AG04450 (cell line): ENCODE measurements at regions not wholly inside any gene's neighbourhood (a gene's known extent, or its start where the extent isn't known, plus 50 kb on each side); places are given as distances from the start of the nearest gene placed in this dataset.
"Not testable (repeated sequence)": the region's sequence is repeated elsewhere in the genome, so short reads cannot be mapped to it uniquely, and the experiment has no call there.

ENCODE experiments used
- CTCF ChIA-PET: fragments of 300-600, 350-600 bp; formaldehyde crosslinking; extraction: SDS; loops from one replicate; lab custom pipeline; 2022; ENCODE audit warnings: antibody characterized with exemption, inconsistent platforms; lab: Charles Lee
- POLR2A ChIA-PET: fragments of 350-600 bp; formaldehyde crosslinking; extraction: SDS; loops from one replicate; lab custom pipeline; 2021; ENCODE audit warnings: antibody characterized with exemption, inconsistent platforms; lab: Yijun Ruan, JAX
- DNase-seq: peaks from one replicate; pipeline ENCODE4 v3.0.0-alpha.2; 2011; ENCODE audit warnings: low read depth, low spot score
- H3K27ac ChIP-seq: one replicate; pipeline ENCODE4 v1.5.1; 2012; ENCODE audit warnings: low read depth, low read length, control low read depth
- H3K27me3 ChIP-seq: one replicate; pipeline ENCODE4 v1.6.0; 2012; ENCODE audit warnings: low read length; ENCODE audit not compliant: control insufficient read depth, insufficient read depth
- H3K4me3 ChIP-seq: 2 replicates; pipeline ENCODE4 v1.5.1; 2011; ENCODE audit warnings: mild to moderate bottlenecking, low read depth, low read length, control low read depth
- H3K9me3 ChIP-seq: 2 replicates; pipeline ENCODE4 v1.5.1; 2012; ENCODE audit warnings: low read length; ENCODE audit not compliant: control insufficient read depth, insufficient read depth
- CTCF ChIP-seq: IDR thresholded peaks from 2 replicates; pipeline ENCODE4 v1.5.1; 2011; ENCODE audit warnings: low read depth, low read length, control low read depth, inconsistent platforms

GRCh38 chr22:27107824-27108223, 450.4 kb downstream of the MIAT start:
- CTCF ChIA-PET, result interaction anchor here (0.6 kb wide), 1 partner anchor 654 kb away, joined by 8 read pairs; no protein-coding TSS in a partner anchor
- Histone ChIP-seq H3K27ac (no peak overlapping the region), H3K27me3 (peaks cover 11% of the 10 kb centered on the region), H3K4me3 (no peak overlapping the region), H3K9me3 (peaks cover 5% of the 10 kb centered on the region; the same call in 1 of the 2 replicates)
- POLR2A ChIA-PET, result no interaction called here
- TF ChIP-seq CTCF, result no peak
- DNase-seq, result no peak

GRCh38 chr22:27108425-27109114, 451.2 kb downstream of the MIAT start:
- H3K9me3 ChIP-seq, result peaks cover 5% of the 10 kb centered on the region; the same call in 1 of the 2 replicates
- no peak for DNase-seq
- ChIA-PET CTCF (interaction anchor here (0.6 kb wide), 1 partner anchor 653 kb away, joined by 8 read pairs; no protein-coding TSS in a partner anchor), POLR2A (no interaction called here)
- peaks cover 5% of the 10 kb centered on the region for H3K27me3 ChIP-seq
- no peak overlapping the region for H3K4me3 ChIP-seq
- H3K27ac ChIP-seq, result no peak overlapping the region
- TF ChIP-seq CTCF, result no peak

GRCh38 chr22:27109406-27109805, 452.0 kb downstream of the MIAT start:
- H3K9me3 ChIP-seq, H3K27ac ChIP-seq, H3K27me3 ChIP-seq, POLR2A ChIA-PET, DNase-seq, H3K4me3 ChIP-seq, CTCF ChIA-PET: not testable (repeated sequence)

- POLR2A ChIA-PET, result no interaction called here
- Histone ChIP-seq H3K27ac (no peak overlapping the region), H3K4me3 (no peak overlapping the region), H3K27me3 (no peaks in the 10 kb centered on the region), H3K9me3 (peaks cover 5% of the 10 kb centered on the region; the same call in 1 of the 2 replicates)
- no peak for DNase-seq
- no peak for TF ChIP-seq CTCF
- CTCF ChIA-PET, result no interaction called here
These were observed 453.5 kb downstream of the MIAT start for GRCh38 chr22:27110665-27111451.

- Histone ChIP-seq H3K27ac (no peak overlapping the region), H3K9me3 (peaks cover 5% of the 10 kb centered on the region; the same call in 1 of the 2 replicates), H3K27me3 (no peaks in the 10 kb centered on the region), H3K4me3 (no peak overlapping the region)
- no peak for DNase-seq
- ChIA-PET POLR2A (interaction anchor here (0.7 kb wide), 1 partner anchor 408 kb away, joined by 3 read pairs; no protein-coding TSS in a partner anchor), CTCF (no interaction called here)
- no peak for TF ChIP-seq CTCF
These were observed 454.6 kb downstream of the MIAT start for GRCh38 chr22:27111796-27112672.
